COLO829 (cell line): ENCODE measurements at regions not wholly inside any gene's neighbourhood (a gene's known extent, or its start where the extent isn't known, plus 50 kb on each side); places are given as distances from the start of the nearest gene placed in this dataset.

Source experiments
- DNase-seq: peaks from one replicate; pipeline ENCODE4 v3.0.0; 2012; ENCODE audit warnings: low spot score

GRCh38 chr12:13595536-13596443 is 385.6 kb downstream of the GRIN2B start:
- no peak for DNase-seq

- DNase-seq = no peak
These were observed 386.5 kb downstream of the GRIN2B start for GRCh38 chr12:13594731-13595514.

DNA sequence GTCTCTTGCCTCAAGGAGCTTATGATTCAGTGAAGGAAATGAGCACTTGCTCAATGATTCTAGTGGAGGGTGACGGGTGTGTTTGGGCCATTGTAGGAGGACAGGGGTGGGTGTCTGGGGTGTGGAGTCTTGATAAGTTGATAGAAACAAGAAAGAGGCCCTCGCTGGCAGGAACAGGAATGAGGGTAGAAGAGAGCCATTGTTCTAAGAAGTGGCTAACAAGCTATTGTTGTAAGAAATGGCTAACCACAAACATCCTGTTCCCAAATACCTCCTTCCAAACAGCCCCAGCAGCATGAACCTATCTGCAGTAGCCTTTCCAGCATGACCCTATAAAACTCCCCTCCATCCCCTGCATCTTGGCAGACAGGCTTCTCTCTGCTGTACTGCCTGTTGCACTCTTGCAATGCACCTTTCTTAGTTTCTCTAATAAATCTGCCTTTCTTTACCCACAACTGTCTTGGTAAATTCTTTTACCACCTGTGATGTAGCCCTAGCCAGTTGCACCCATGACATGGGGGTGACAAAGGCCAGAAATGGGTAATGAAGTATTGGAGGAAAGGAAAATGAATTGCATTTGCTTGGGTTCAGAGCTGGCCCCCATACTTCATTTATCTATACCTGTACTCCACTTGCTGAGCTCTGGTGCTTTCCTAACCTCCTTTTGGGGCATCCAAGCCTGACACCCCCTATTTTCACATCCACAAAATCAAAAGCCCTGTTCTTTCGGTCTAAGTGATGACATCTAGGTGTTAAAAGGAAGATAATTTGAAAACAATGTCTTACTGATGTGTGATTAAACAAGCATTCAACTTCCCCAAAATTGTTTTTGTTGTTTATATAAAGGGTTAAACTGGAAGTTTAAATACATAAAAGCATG is 389.1 kb downstream of the GRIN2B start:
- no peak for DNase-seq

- no peak for DNase-seq
These were observed 389.9 kb downstream of the GRIN2B start for GRCh38 chr12:13591488-13591887.

DNA sequence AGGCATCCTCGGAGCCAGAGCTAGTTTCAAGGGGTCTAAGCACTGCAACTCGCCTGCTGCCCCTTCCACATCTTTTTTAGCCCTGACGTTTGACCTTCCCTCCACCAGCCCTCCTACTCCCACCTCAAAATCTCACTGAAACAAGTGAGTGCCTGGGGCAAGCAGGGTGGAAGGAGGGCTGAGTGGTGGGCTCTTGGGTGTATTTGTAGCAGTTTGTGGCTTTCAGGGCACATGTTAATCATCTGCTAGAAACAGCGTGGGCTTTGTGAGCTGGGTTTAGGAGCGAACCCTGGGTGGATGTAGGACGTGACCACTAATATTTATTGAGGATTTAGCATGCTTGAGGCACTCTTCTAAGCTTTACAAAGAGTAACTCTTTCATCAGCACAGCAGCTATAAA is 390.3 kb downstream of the GRIN2B start:
- no peak for DNase-seq

GRCh38 chr12:13588574-13588973 is 392.0 kb downstream of the EMP1 start:
- DNase-seq = no peak

DNA sequence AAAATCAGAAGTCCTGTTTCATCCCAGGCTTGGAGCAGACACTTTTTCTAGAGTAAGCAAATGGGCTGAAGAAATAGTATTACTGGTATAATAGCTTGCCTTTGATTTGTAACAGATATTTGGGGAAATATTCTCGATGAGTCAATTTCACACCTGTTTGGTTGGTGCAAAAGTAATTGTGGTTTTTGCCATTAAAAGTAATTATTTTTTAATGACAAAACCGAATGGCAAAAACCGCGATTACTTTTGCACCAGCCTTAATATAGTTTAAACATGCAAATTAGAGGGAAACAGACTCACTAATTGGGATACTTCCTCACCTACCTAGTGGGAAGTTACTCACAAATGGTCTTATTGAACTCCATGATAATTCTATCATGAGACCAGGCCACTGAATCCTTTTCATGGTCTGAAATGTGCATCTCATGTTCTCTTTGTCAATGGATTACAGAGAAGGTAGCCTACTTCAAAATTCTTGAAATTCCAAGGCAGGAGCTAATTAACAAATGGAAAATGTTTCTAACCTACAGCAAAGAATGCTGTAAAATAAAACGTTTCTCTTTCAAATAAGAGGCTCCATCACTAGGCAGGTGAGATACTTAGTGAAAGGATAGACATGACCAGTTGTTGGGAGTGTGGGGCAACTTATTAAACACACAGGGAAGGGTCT is 391.3 kb downstream of the EMP1 start:
- no peak for DNase-seq

- DNase-seq = no peak
These were observed 389.8 kb downstream of the EMP1 start for GRCh38 chr12:13586361-13586760.

DNA sequence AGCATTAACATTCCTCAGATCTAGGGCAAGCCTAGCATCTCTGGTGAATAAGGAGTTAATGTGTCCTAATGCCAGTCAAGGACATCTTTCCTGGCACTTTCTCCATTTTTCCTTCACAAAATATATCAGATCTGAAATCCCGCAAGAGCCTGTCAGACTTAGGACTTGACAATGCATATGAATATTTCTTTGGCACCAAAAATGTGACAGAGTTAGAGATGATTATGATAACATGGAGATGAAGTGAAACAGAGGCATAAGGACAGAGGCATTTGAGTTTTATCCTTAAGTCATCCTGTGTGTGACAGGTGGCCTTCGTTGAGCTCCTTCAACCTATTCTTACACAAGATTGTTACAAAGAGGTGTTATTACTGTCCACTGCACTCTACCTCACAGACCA is 388.0 kb downstream of the EMP1 start:
- no peak for DNase-seq

- no peak for DNase-seq
These were observed 387.1 kb downstream of the EMP1 start for GRCh38 chr12:13583630-13584029.

DNA sequence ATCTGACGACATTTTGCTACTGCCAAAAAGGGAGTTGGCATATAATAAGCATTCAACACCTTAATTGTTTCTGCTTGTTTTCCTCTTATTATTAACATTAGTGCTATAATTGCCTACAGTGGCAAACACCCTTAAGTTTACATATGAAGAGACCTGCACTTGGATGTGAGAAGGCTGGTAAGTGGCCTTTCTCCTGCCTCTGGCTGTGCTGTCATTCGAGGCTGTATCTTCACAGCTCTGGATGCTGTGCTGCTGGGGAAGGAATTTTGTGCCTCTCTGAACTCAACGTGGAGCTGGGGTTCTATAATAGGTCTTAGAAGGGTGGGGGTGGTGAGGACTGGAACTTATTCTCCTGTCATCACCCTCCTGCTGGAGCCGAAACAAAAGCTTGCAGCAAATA is 385.9 kb downstream of the EMP1 start:
- DNase-seq = no peak

- DNase-seq = no peak
These were observed 384.5 kb downstream of the EMP1 start for GRCh38 chr12:13581031-13581430.

GRCh38 chr12:13580206-13580605 is 383.7 kb downstream of the EMP1 start:
- DNase-seq = no peak

- DNase-seq = no peak
These were observed 380.5 kb downstream of the EMP1 start for GRCh38 chr12:13576935-13577500.

- peak; percentile 28 for DNase-seq
These were observed 377.3 kb downstream of the EMP1 start for GRCh38 chr12:13573698-13574321.

GRCh38 chr12:13571035-13571434 is 374.5 kb downstream of the EMP1 start:
- peak; percentile 59 for DNase-seq

GRCh38 chr12:13570005-13570694 is 373.6 kb downstream of the EMP1 start:
- no peak for DNase-seq

- DNase-seq = no peak
These were observed 369.8 kb downstream of the EMP1 start for GRCh38 chr12:13566292-13566691.

- no peak for DNase-seq
These were observed 367.8 kb downstream of the EMP1 start for GRCh38 chr12:13564266-13564810.

DNA sequence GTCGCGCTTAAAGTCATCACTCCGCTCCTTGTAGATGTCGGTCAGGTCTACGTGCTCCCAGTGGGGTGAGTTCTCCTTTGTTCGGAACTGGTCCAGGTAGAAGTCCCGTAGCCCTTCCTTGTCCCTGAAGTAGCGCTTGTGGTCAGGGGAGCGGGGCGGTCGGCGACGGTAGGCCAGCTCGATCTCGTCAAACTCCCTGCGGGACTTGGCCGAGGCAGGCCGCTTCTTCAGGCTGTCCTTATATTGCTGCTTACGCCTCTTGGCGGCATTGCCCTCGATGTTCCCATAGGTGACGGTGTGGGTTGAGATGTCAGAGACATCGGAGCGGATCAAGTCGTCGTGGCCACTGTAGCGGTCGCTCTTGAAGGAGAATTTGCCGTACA is 367.2 kb downstream of the EMP1 start:
- DNase-seq = no peak
